SK-N-MC (cell line): ENCODE measurements at regions not wholly inside any gene's neighbourhood (a gene's known extent, or its start where the extent isn't known, plus 50 kb on each side); places are given as distances from the start of the nearest gene placed in this dataset.

Experiments used
- EZH2 ChIP-seq: fragments of 200-600 bp; sonication (generic); IDR thresholded peaks from one replicate; pipeline ENCODE4 v1.6.1; 2017; ENCODE audit warnings: antibody characterized with exemption
- POLR2AphosphoS5 ChIP-seq: IDR thresholded peaks from 2 replicates; pipeline ENCODE4 v1.6.1; 2012; ENCODE audit warnings: mild to moderate bottlenecking, low read depth, low read length, borderline replicate concordance

DNA sequence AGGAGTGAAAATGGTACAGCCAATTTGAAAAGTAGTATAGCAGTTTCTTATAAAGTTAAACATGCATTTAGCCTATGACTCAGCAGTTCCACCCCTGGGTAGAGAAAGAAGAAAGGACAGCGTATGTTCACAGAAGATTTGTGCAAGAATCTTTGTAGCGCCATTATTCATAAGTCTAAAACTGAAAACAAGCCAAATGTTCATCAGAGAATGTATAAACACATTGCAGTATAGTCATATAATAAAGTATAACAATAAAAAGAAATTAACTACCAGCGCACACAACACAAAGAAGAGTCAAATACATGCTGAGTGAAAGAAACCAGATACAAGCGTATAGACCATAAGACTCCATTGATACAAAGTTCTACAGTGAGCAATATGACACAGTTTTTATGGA is 294.0 kb downstream of the SAMD5 start:
- TF ChIP-seq EZH2 (no peak), POLR2AphosphoS5 (no peak)
